Endothelial cell of umbilical vein (primary cell): ENCODE measurements at regions not wholly inside any gene's neighbourhood (a gene's known extent, or its start where the extent isn't known, plus 50 kb on each side); places are given as distances from the start of the nearest gene placed in this dataset.

Source experiments
- BruUV-seq: library from RNA; stranded (reverse); fragments of 400-500 nt; replicated peaks from 2 replicates; lab custom pipeline; 2021; lab: Mats Ljungman, UMichigan
- CTCF ChIA-PET: fragments of 300-600, 350-600 bp; sonication (Branson Sonifier 250); formaldehyde crosslinking; loops from one replicate; lab custom pipeline; 2021; ENCODE audit warnings: antibody characterized with exemption, inconsistent platforms; lab: Charles Lee
- POLR2A ChIA-PET: fragments of 300-600, 350-600 bp; sonication (Branson Sonifier 250); formaldehyde crosslinking; loops from one replicate; lab custom pipeline; 2021; ENCODE audit warnings: antibody characterized with exemption, inconsistent platforms; lab: Charles Lee
- DNase-seq: peaks from one replicate; pipeline ENCODE4 v3.0.0-alpha.2; 2011; ENCODE audit warnings: low read depth, low spot score
- FAIRE-seq: peaks from 2 replicates; lab custom pipeline; 2011; peaks lifted over from hg19 to GRCh38; lab: Jason Lieb, UNC
- H2AFZ ChIP-seq: 2 replicates; pipeline ENCODE4 v1.6.0; 2012; ENCODE audit warnings: low read depth, low read length, control low read depth, inconsistent platforms
- H3K27ac ChIP-seq: 2 replicates; pipeline ENCODE4 v1.5.1; 2011; ENCODE audit warnings: low read depth, mild to moderate bottlenecking, control low read depth, low read length, moderate library complexity; ENCODE audit not compliant: insufficient read depth
- H3K27me3 ChIP-seq, 2 experiments: 2 replicates each; pipeline versions ENCODE4 v1.6.0 to v1.6.1; 2011; ENCODE audit warnings: low read length in 2 of 2, mixed read lengths in 1 of 2; ENCODE audit not compliant: control insufficient read depth in 2 of 2, insufficient read depth in 2 of 2
- H3K36me3 ChIP-seq, 2 experiments: 2 replicates in 1 of 2; 3 replicates in 1 of 2; pipeline ENCODE4 v1.5.1; 2011; ENCODE audit warnings: low read length in 2 of 2, mild to moderate bottlenecking in 1 of 2, moderate library complexity in 1 of 2; ENCODE audit not compliant: control insufficient read depth in 2 of 2, insufficient read depth in 2 of 2; ENCODE audit errors: extremely low read depth in 1 of 2
- H3K4me1 ChIP-seq: 3 replicates; pipeline ENCODE4 v1.5.1; 2011; ENCODE audit warnings: mild to moderate bottlenecking, low read length; ENCODE audit not compliant: control insufficient read depth, insufficient read depth; ENCODE audit errors: extremely low read depth
- H3K4me2 ChIP-seq: 2 replicates; pipeline ENCODE4 v1.6.1; 2011; ENCODE audit warnings: low read length, control low read depth, mixed read lengths; ENCODE audit not compliant: insufficient read depth
- H3K4me3 ChIP-seq, 3 experiments: fragments of 200-600 bp in 1 of 3; sonication (generic), shearing (Covaris generic) in 1 of 3; replicated peaks in 1 of 3; 2 replicates each; pipeline ENCODE4 v1.5.1; 2011 to 2016; ENCODE audit warnings: control low read depth in 3 of 3, low read length in 3 of 3, mild to moderate bottlenecking in 2 of 3, inconsistent platforms in 1 of 3, low read depth in 1 of 3, moderate library complexity in 1 of 3; ENCODE audit not compliant: insufficient read depth in 1 of 3
- H3K79me2 ChIP-seq: 2 replicates; pipeline ENCODE4 v1.6.0; 2012; ENCODE audit warnings: low read length, inconsistent platforms; ENCODE audit not compliant: control insufficient read depth, insufficient read depth
- H3K9ac ChIP-seq: replicated peaks from 2 replicates; pipeline ENCODE3; 2011; ENCODE audit warnings: low read length, control low read depth; ENCODE audit not compliant: insufficient read depth; ENCODE audit errors: extremely low read depth
- H3K9me1 ChIP-seq: replicated peaks from 3 replicates; pipeline ENCODE4 v1.6.0; 2011; ENCODE audit warnings: mild to moderate bottlenecking, low read length; ENCODE audit not compliant: control insufficient read depth, insufficient read depth; ENCODE audit errors: extremely low read depth
- H3K9me3 ChIP-seq: replicated peaks from 2 replicates; pipeline ENCODE4 v1.5.1; 2012; ENCODE audit warnings: low read length, inconsistent platforms; ENCODE audit not compliant: control insufficient read depth, insufficient read depth
- H4K20me1 ChIP-seq: replicated peaks from 2 replicates; pipeline ENCODE3; 2011; ENCODE audit warnings: mild to moderate bottlenecking, low read length; ENCODE audit not compliant: control insufficient read depth, insufficient read depth; ENCODE audit errors: extremely low read depth
- EZH2 ChIP-seq: IDR thresholded peaks from 2 replicates; pipeline ENCODE4 v1.6.1; 2012; ENCODE audit warnings: borderline replicate concordance, low read depth, mild to moderate bottlenecking, moderate library complexity, low read length, inconsistent platforms; ENCODE audit not compliant: severe bottlenecking
- FOS ChIP-seq: IDR thresholded peaks from 2 replicates; pipeline ENCODE4 v1.6.1; 2011; ENCODE audit warnings: mild to moderate bottlenecking, low read length, moderate library complexity, borderline replicate concordance; ENCODE audit not compliant: insufficient read depth
- GATA2 ChIP-seq: IDR thresholded peaks from 2 replicates; pipeline ENCODE4 v1.7.0; 2011; ENCODE audit warnings: low read depth, mild to moderate bottlenecking, moderate library complexity, mixed read lengths, low read length; ENCODE audit not compliant: insufficient read length, insufficient read depth
- JUN ChIP-seq: IDR thresholded peaks from 2 replicates; pipeline ENCODE4 v1.6.1; 2011; ENCODE audit warnings: borderline replicate concordance, low read depth; ENCODE audit not compliant: insufficient read length, insufficient read depth
- MYC ChIP-seq: IDR thresholded peaks from one replicate; pipeline ENCODE4 v1.6.1; 2011; ENCODE audit warnings: mild to moderate bottlenecking, low read depth, low read length
- POLR2A ChIP-seq: IDR thresholded peaks from 2 replicates; pipeline ENCODE4 v1.6.1; 2012; ENCODE audit warnings: low read depth, mild to moderate bottlenecking, control low read depth, low read length
- POLR2AphosphoS5 ChIP-seq: IDR thresholded peaks from 2 replicates; pipeline ENCODE4 v1.6.1; 2012; ENCODE audit warnings: low read depth, mild to moderate bottlenecking, control low read depth, low read length, moderate library complexity; ENCODE audit not compliant: insufficient read depth
- dilution Hi-C: fragments of 300-500 bp; cut with MboI; formaldehyde crosslinking; loops from one replicate; pipeline ENCODE4 v1.15.0; 2019; ENCODE audit warnings: low sequenced_read_pairs; ENCODE audit not compliant: extremely low pct_ligation_motif_present
- intact Hi-C: fragments of 100-400 bp; cut with micrococcal nuclease; formaldehyde crosslinking; loops from one replicate; pipeline ENCODE4 v1.10.0; 2022
- TF ChIP-seq, protein P1 (sequence below), 2 donors: IDR thresholded peaks; 1 replicate in 1 of 2; 2 replicates in 1 of 2; pipeline ENCODE4 v1.5.1; 2011; ENCODE audit warnings: low read length in 2 of 2, mild to moderate bottlenecking in 2 of 2, moderate library complexity in 2 of 2, control low read depth in 1 of 2, inconsistent platforms in 1 of 2, low read depth in 1 of 2; ENCODE audit not compliant: insufficient read depth in 1 of 2; ENCODE audit errors: extremely low read depth in 1 of 2
- TF ChIP-seq, protein P2 (sequence below): IDR thresholded peaks from 2 replicates; pipeline ENCODE4 v1.6.1; 2011; ENCODE audit not compliant: insufficient read depth, insufficient read length

DNA sequence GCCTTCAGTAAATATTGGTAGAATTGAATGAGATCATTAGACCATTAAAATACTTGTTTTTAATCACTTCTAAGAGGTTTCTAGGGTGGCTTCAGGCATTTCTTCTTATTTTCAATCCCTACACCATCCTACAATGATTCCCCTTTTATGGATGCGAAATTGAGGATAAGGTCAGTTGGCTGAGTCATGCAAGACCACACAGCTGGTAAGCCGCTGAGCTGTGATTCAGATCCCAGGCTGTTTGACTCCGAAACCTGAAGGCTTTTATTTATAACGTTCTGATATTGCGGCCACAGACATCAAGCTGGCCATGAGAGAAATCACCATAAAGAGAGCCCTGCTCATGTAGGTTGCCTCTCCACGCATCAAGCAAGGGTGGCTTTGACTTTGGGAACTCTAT, 133.4 kb downstream of the VAPA start:
- Histone ChIP-seq H3K9me3 (no peaks in the 10 kb centered on the region), H3K4me3 (no peak overlapping the region), H2AFZ (no peak overlapping the region), H3K36me3 (no peaks in the 10 kb centered on the region), H3K79me2 (no peaks in the 10 kb centered on the region), H3K27ac (no peak overlapping the region), H3K9ac (no peak overlapping the region), H4K20me1 (no peaks in the 10 kb centered on the region), H3K4me2 (no peak overlapping the region), H3K9me1 (no peaks in the 10 kb centered on the region), H3K27me3 (no peaks in the 10 kb centered on the region), H3K4me1 (peaks cover under 1% of the 10 kb centered on the region)
- no peak for TF ChIP-seq MYC
- no peak for TF ChIP-seq JUN
- FAIRE-seq, result no peak
- ChIA-PET CTCF (no interaction called here), POLR2A (no interaction called here)
- BruUV-seq, result no TSS peak
- no peak for DNase-seq
- dilution Hi-C loops, result no loop called here
- intact Hi-C loops, result no loop called here

DNA sequence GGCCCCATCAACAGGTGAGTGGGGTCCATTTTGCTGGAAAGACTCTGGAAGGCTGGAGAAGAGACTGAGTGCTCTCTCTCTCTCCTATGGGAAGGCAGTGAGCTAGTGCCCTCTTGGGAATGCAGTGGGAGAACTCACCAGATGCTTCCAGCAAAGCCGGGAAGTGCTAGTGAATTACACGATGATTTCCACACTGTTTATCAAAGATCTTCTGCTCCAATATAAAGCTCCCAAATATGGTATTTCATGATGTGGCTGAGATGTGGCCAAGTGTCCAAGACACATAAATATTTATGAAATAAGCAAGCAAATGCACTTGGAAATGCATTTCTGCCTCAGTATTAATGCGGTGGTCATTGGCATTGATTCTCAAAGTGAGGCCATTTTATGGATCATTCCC, 135.9 kb downstream of the VAPA start:
- no peaks in the 10 kb centered on the region for H4K20me1 ChIP-seq
- no peak overlapping the region for H3K27ac ChIP-seq
- FAIRE-seq (no peak), DNase-seq (no peak)
- POLR2A ChIA-PET, result no interaction called here
- H3K4me1 ChIP-seq, result peaks cover 10% of the 10 kb centered on the region
- no peak overlapping the region for H2AFZ ChIP-seq
- no peaks in the 10 kb centered on the region for H3K9me1 ChIP-seq
- TF ChIP-seq POLR2A (no peak), JUN (no peak), FOS (no peak), POLR2AphosphoS5 (no peak), GATA2 (no peak), MYC (no peak), EZH2 (no peak)
- TF ChIP-seq, protein P1, sequence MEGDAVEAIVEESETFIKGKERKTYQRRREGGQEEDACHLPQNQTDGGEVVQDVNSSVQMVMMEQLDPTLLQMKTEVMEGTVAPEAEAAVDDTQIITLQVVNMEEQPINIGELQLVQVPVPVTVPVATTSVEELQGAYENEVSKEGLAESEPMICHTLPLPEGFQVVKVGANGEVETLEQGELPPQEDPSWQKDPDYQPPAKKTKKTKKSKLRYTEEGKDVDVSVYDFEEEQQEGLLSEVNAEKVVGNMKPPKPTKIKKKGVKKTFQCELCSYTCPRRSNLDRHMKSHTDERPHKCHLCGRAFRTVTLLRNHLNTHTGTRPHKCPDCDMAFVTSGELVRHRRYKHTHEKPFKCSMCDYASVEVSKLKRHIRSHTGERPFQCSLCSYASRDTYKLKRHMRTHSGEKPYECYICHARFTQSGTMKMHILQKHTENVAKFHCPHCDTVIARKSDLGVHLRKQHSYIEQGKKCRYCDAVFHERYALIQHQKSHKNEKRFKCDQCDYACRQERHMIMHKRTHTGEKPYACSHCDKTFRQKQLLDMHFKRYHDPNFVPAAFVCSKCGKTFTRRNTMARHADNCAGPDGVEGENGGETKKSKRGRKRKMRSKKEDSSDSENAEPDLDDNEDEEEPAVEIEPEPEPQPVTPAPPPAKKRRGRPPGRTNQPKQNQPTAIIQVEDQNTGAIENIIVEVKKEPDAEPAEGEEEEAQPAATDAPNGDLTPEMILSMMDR (IDR thresholded peaks at IDR 0.05; ENCODE audit: extremely low read depth in 1 of 2, insufficient read depth in 1 of 2, low read depth in 1 of 2, low read length in 2 of 2), result no peak
- TF ChIP-seq, protein P2, sequence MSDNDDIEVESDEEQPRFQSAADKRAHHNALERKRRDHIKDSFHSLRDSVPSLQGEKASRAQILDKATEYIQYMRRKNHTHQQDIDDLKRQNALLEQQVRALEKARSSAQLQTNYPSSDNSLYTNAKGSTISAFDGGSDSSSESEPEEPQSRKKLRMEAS, result no peak
- no peak overlapping the region for H3K4me2 ChIP-seq
- no peaks in the 10 kb centered on the region for H3K27me3 ChIP-seq
- no peak overlapping the region for H3K9ac ChIP-seq
- CTCF ChIA-PET, result no interaction called here
- H3K4me3 ChIP-seq, result no peak overlapping the region
- intact Hi-C loops (no loop called here), dilution Hi-C loops (no loop called here)
- no peaks in the 10 kb centered on the region for H3K36me3 ChIP-seq
- H3K9me3 ChIP-seq, result no peaks in the 10 kb centered on the region
- no TSS peak for BruUV-seq
- H3K79me2 ChIP-seq, result no peaks in the 10 kb centered on the region
